Inferior parietal cortex (tissue), 1 donor: ENCODE measurements at regions not wholly inside any gene's neighbourhood (a gene's known extent, or its start where the extent isn't known, plus 50 kb on each side); places are given as distances from the start of the nearest gene placed in this dataset.

Experiments
- DNase-seq: peaks from one replicate; pipeline ENCODE4 v3.0.0-alpha.2; 2016; ENCODE audit errors: extremely low spot score

GRCh38 chr3:74351213-74351612, 263.2 kb downstream of the CNTN3 start:
- peak; percentile 70 for DNase-seq

GRCh38 chr3:74349015-74349414, 265.4 kb downstream of the CNTN3 start:
- DNase-seq, result no peak

GRCh38 chr3:74347563-74348268, 266.7 kb downstream of the CNTN3 start:
- no peak for DNase-seq

GRCh38 chr3:74346896-74347295, 267.6 kb downstream of the CNTN3 start:
- no peak for DNase-seq

- DNase-seq, result no peak
These were observed 268.8 kb downstream of the CNTN3 start for GRCh38 chr3:74345701-74346100.

GRCh38 chr3:74344865-74345440, 269.5 kb downstream of the CNTN3 start:
- DNase-seq, result no peak

DNA sequence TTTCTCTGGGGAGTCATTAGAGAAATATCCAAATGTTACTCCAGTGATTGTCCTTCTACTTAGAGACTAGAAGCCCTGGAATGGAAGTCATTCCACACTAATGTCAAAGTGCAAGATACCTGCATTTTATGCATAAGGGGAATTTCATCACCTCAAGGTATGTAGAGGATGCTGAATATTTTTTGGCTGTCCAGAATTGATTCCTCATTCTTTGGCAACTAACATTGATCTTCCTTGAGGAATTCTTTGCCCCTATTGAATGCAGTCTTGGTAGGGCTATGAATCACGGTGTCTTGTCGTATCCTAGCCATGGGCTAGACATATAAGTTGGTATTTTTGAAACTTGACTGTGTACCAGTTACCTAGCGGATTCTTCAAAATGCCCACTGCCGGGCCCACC, 271.1 kb downstream of the CNTN3 start:
- no peak for DNase-seq

DNA sequence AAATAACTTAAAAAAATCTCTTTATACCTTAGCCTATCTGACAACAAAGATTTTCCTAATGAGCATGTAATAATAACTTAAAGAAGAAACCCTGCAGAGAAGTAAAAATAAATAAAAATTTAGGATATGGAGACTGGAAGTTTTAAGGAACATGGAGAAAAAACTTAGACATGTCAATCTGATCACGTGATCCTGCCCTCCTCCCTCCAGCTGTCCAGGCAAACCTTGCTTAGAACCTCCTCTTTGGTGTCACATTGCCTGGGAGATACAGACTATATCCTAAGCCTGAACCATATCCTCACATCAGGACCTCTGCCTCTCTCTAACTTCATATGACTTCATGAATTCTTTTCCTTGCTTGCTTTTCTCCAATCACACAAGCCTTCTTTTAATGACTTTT, 275.5 kb downstream of the CNTN3 start:
- DNase-seq, result no peak

DNA sequence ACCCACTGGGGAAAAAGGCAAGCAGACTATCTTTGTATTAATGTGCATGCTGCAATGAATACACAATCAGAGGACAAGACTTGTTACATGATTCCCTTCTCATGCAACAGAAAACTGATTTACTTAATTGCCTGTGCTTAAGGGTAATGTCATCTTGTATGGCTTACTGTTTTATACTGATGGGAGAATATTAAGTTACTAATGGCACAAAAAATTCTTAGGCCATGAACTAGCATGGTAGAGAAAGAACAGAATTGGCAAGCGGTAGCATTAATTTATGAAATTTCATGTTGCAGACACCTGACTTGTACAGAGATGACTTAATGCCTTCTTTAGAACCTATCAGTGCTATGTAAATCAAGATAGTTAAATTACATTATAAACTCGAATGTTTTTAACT, 282.3 kb downstream of the CNTN3 start:
- DNase-seq, result no peak

DNA sequence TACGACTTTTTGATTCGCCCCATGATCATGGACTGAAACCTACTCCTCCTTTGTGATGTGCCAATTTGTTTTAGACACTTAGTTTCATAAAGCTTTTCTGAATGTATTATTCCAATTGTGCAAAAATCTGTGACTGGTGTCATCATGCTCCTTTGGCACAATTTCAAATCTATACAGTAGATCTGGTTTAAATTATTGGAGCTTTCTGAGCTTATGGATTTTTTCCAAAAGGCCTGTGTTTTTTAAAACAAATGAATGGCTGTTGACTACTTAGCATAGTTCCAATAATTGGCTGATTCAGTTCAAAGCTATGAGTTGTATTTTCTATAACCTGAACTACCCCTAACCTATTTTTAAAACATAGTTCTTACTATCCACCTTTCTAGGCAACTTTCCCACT, 282.7 kb downstream of the CNTN3 start:
- DNase-seq, result no peak

DNA sequence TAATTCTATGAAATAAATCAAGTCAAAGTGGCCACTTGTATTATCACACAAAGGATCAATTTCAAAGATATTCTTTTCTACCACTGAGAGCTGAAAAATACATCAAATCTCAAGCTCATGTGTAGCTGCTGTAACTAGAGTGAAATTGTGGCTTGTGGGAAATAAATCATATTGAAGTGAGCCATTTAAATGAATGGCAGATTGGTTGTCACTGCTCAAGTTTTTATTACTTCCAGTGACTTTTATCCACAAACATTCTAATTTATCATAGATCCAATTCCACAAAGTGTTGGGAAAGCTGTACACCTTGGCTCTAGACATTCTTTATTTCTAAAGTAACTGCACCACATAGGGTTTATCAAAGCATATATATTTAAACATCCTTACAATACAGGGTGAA, 285.4 kb downstream of the CNTN3 start:
- no peak for DNase-seq

DNA sequence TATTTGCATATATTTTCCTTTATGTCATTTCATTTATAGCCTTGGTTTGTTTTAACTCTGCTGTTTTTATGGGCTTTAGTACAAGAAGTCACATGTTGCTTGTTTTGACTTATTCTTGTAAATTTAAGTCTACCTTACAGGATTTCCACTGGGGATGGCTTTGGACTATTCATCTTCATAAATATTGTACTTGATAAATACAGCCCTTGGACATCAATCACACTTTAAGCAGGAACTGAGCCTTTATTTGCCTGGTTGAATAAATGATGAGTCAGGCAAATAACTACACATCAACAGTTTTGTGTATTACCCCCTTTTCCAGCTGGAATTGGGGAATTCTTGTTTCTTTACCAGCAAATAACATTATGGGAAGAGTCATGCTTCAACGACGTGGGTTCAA, 286.0 kb downstream of the CNTN3 start:
- DNase-seq, result no peak

DNA sequence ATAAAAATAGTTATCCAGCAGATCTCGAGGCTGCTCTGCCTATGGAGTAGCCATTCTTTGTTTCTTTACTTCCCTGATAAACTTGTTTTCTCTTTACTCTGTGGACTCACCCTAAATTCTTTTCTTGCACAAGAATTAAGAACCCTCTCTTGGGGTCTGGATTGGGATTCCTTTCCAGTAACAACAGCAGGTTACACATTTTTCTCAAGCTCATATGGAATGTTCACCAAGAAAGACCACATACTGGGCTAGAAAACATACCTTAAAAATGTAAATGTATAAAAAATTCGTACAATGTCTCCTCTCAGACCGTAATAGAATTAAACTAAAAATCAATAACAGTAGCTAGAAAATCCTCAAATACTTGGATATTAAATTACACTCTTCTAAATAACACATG, 299.2 kb downstream of the CNTN3 start:
- DNase-seq, result no peak

DNA sequence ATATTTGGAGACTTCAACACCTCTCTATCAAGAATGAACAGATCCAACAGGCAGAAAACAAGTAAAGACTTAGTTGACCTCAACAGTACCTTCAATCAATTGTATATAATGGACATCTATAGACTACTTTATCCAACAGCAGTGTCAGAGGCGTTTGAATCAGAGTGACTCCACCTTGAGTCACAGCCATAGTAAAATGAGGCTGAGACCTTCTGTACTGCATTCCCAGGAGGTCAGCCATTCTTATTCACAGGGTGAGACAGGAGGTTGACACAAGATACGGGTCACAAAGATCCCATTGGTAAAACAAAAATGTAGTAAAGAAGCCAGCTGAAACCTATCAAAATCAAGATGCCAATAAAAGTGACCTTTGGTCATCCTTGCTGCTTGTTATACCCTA, 299.8 kb downstream of the CNTN3 start:
- DNase-seq, result no peak

GRCh38 chr3:74309716-74310115, 304.7 kb downstream of the CNTN3 start:
- no peak for DNase-seq

- DNase-seq, result no peak
These were observed 310.0 kb downstream of the CNTN3 start for GRCh38 chr3:74304424-74304823.

DNA sequence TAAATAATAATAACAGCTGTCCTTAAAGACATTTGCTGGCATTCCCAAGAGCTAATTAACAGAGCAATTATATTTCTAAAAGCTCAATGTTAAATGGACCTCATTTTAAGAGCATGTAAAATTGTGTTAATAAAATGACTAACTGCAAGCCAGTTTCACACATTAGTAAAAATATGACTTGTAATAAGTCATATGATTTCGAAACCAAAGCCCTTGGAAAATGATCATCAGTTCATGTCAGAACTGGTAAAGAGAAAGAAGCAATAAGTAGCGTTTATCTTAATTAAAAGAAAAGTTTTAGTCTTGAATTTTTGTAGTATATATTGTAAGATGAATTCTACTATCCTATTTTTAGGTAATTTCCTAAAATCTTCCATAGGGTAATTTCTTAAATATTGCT, 310.7 kb downstream of the CNTN3 start:
- DNase-seq, result no peak

DNA sequence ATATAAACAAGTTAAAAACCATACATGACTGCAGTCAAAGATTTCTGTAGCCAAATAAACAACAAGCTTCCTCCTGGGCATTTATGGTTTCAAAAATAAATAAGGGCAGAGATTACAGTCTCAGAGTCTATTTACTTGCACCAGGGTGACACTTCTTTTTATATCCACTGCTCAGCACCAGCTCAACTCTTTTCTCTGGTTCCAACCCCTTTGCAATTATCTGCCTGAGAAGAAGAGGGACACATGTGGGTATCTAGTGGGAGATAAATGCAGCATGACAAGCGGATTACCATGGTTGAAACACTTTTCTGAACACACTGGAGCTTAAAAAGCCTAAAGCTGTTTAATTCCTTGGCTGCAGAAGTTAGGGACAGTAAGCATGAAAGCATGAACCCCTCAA, 311.5 kb downstream of the CNTN3 start:
- no peak for DNase-seq

DNA sequence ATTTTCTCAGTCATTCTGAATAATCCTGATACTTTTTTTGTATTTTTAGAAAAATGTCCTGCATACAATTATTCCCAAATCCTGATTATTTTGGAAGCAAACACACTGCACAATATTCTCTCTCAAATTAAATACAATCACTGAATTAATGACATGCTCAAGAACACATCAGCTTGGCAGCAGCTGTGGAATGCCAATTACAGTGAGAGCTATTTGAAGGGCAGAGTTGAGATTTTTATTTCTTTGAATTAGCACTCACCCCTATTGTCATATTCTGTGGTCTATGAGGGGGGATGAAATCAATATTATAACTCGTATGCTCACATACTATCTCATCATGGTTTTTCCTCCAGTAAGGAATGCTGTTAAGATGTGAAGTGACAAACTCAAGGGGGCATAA, 312.2 kb downstream of the CNTN3 start:
- no peak for DNase-seq

DNA sequence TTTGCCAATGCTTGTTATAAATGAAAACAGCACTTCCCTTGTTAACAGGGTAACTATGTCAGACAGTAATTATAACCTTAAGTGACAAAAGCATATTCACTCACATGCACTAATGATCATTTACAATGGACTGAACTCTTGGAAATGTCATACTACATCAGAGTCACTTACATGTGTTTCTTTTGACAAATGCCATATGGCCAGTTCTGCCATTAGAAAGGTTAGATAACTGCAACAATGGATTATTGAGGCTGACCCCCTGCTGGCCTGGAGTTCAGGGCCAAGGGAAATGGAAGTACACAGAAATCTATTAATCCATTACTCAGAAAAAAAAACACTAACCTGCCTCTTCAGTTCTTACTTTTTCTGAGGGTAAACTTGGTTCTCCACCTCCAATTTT, 313.4 kb downstream of the CNTN3 start:
- DNase-seq, result no peak

DNA sequence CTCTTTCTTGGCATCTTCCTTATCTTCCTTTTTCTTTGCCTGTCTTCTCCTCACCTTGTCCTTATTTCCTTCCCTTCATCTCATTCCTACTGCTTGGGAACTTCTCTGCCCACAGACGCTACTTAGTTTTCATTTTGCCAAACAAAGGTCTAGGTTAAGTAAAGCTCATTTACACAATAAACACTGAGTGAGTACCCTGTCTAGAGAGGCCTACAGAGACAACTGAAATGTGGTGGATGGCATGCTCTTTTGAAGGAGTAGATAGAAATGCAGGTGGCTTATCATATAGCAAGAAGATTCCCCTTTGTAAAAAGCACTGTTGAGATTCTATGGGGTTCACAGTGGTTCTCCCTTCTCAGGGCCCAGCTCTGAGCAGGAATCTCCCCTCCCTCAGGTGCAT, 319.0 kb downstream of the CNTN3 start:
- DNase-seq, result no peak

DNA sequence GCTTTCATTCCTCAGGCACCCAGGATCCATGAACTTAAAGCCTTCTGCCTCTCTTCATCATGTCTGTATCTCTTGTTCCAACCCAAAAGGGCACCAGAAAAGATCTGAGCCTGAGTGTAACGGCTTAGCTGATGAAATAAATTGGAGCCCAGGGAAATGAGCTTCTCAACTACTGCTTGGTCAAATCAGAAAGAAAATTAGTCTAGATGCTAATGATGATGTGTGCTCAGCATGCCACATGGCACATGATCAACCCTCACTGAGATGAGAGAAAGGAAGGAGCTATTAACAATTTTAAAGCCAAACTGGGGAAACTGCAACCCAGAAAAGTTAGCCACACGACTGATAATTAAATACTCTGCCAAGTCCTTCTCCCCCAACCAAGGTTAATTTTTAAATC, 325.7 kb downstream of the CNTN3 start:
- no peak for DNase-seq

GRCh38 chr3:74287557-74287956, 326.9 kb downstream of the CNTN3 start:
- DNase-seq, result no peak

DNA sequence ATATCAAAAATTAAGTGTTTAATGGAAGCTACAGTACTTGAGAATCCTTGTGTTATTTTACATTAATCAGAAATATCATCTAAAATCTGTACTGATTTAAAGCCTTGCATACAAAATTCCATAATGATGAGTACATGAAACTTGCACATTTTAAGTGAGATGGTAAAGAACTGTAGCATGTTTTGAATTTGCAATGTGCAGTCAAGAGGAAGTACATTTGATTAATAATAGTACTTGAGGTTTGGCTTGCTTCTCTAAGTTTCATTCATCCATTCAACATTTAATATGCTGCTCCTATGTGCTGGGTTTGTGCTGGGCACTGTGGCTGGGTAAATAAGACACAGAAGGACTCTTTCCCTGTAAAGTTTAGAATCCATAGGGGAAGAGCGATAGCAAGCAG, 332.3 kb downstream of the CNTN3 start:
- no peak for DNase-seq
